ENCODE measurements at regions not wholly inside any gene's neighbourhood (a gene's known extent, or its start where the extent isn't known, plus 50 kb on each side); places are given as distances from the start of the nearest gene placed in this dataset.

DNA sequence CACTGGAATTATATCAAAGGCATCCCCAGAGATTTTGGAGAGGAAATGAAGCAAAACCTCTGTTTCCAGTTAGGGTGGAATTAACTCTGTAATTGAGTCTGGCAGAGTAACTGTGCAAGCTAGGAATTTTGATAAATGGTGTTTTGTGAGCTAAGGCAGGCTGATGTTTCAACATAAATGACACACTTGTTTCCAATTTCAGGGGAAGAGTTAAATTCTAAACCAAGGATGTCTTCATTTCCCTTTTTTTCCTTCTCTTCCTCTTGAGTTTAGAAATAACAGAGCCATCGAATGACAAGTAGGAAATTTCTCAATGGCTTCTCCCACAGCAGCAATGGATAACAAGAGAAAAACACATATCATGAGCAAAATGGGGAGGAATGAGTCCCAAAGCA is 131.2 kb downstream of the IRS2 start:
- TF ChIP-seq CTCF (conservative IDR thresholded peaks at IDR 0.05; ENCODE audit: low read depth, low read length) (no peak), EZH2 (IDR thresholded peaks at IDR 0.05; ENCODE audit: low read length, unreplicated experiment) (no peak), EZH2phosphoT487 (IDR thresholded peaks at IDR 0.05; ENCODE audit: borderline replicate concordance, low read length) (no peak)

Measured in PC-3 (cell line).